ENCODE measurements at regions not wholly inside any gene's neighbourhood (a gene's known extent, or its start where the extent isn't known, plus 50 kb on each side); places are given as distances from the start of the nearest gene placed in this dataset.

GRCh38 chr3:89000886-89001285 is 106.5 kb upstream of the EPHA3 start:
- TF ChIP-seq SNAI2 (CRISPR knock-in tag; IDR thresholded peaks at IDR 0.05) (no peak), POU6F1 (CRISPR knock-in tag; IDR thresholded peaks at IDR 0.05; ENCODE audit: borderline replicate concordance, low read depth) (no peak), BACH2 (CRISPR knock-in tag; IDR thresholded peaks at IDR 0.05; ENCODE audit: borderline replicate concordance) (no peak), TSHZ2 (CRISPR knock-in tag; IDR thresholded peaks at IDR 0.05) (no peak), OSR1 (CRISPR knock-in tag; IDR thresholded peaks at IDR 0.05) (no peak), PPARA (CRISPR knock-in tag; IDR thresholded peaks at IDR 0.05; ENCODE audit: borderline replicate concordance) (no peak), ZNF8 (CRISPR knock-in tag; IDR thresholded peaks at IDR 0.05) (no peak), CREB5 (CRISPR knock-in tag; IDR thresholded peaks at IDR 0.05; ENCODE audit: low read depth) (no peak), ZFP30 (CRISPR knock-in tag; IDR thresholded peaks at IDR 0.05) (no peak), TCF4 (CRISPR knock-in tag; IDR thresholded peaks at IDR 0.05; ENCODE audit: borderline replicate concordance) (no peak), GLIS3 (CRISPR knock-in tag; IDR thresholded peaks at IDR 0.05) (no peak), PATZ1 (CRISPR knock-in tag; IDR thresholded peaks at IDR 0.05; ENCODE audit: borderline replicate concordance) (no peak), ZC3H10 (CRISPR knock-in tag; IDR thresholded peaks at IDR 0.05) (no peak), ESRRG (CRISPR knock-in tag; IDR thresholded peaks at IDR 0.05) (no peak), ISL1 (CRISPR knock-in tag; IDR thresholded peaks at IDR 0.05) (no peak), ZNF565 (CRISPR knock-in tag; conservative IDR thresholded peaks at IDR 0.05; ENCODE audit: low read depth) (no peak)
- ATAC-seq: no peak

GRCh38 chr3:89002191-89002590 is 105.2 kb upstream of the EPHA3 start:
- no peak for ATAC-seq
- TF ChIP-seq ZNF70 (CRISPR knock-in tag; IDR thresholded peaks at IDR 0.05) (no peak), POU6F1 (CRISPR knock-in tag; IDR thresholded peaks at IDR 0.05; ENCODE audit: borderline replicate concordance, low read depth) (no peak), ZNF8 (CRISPR knock-in tag; IDR thresholded peaks at IDR 0.05) (no peak), BACH2 (CRISPR knock-in tag; IDR thresholded peaks at IDR 0.05; ENCODE audit: borderline replicate concordance) (no peak), CSRNP3 (CRISPR knock-in tag; IDR thresholded peaks at IDR 0.05) (no peak)

GRCh38 chr3:89013536-89013935 is 93.9 kb upstream of the EPHA3 start:
- no peak for ATAC-seq
- TF ChIP-seq CSRNP3 (CRISPR knock-in tag; IDR thresholded peaks at IDR 0.05) (no peak), PATZ1 (CRISPR knock-in tag; IDR thresholded peaks at IDR 0.05; ENCODE audit: borderline replicate concordance) (no peak), RARB (CRISPR knock-in tag; IDR thresholded peaks at IDR 0.05) (no peak), ZFP3 (CRISPR knock-in tag; IDR thresholded peaks at IDR 0.05) (no peak), CSDC2 (CRISPR knock-in tag; IDR thresholded peaks at IDR 0.05) (no peak), ZNF70 (CRISPR knock-in tag; IDR thresholded peaks at IDR 0.05) (no peak)

All from SK-N-SH treated with all-trans-retinoic acid at 6 μM for 48 hours (cell line).